Thyroid gland (tissue), 4 donors: ENCODE measurements at regions not wholly inside any gene's neighbourhood (a gene's known extent, or its start where the extent isn't known, plus 50 kb on each side); places are given as distances from the start of the nearest gene placed in this dataset.

Experiments
- DNase-seq, 2 donors: peaks; one replicate each; pipeline ENCODE4 v3.0.0-alpha.2; 2019
- H3K27ac ChIP-seq, 3 donors: fragments of 200-600 bp; sonication (generic); 1 replicate in 2 of 3; 2 replicates in 1 of 3; pipeline ENCODE4 v1.5.1; 2016 to 2019; ENCODE audit warnings: mild to moderate bottlenecking in 1 of 3, moderate library complexity in 1 of 3
- H3K27me3 ChIP-seq: fragments of 200-600 bp; sonication (generic); one replicate; pipeline ENCODE4 v1.5.1; 2019
- H3K36me3 ChIP-seq, 2 donors: fragments of 200-600 bp; sonication (generic); one replicate each; pipeline ENCODE4 v1.5.1; 2016 to 2019
- H3K4me1 ChIP-seq, 2 donors: fragments of 200-600 bp; sonication (generic); one replicate each; pipeline ENCODE4 v1.5.1; 2017 to 2019
- H3K4me3 ChIP-seq, 3 donors: fragments of 200-600 bp; sonication (generic); replicated peaks in 1 of 3; 1 replicate in 2 of 3; 2 replicates in 1 of 3; pipeline ENCODE4 v1.5.1; 2016; ENCODE audit warnings: mild to moderate bottlenecking in 1 of 3
- H3K9me3 ChIP-seq: fragments of 200-600 bp; sonication (generic); one replicate; pipeline ENCODE4 v1.5.1; 2017
- CTCF ChIP-seq, 6 experiments: fragments of 200-600 bp in 3 of 6; fragments of 450-650 bp in 3 of 6; sonication (generic) in 3 of 6; IDR thresholded peaks; one replicate each; pipeline ENCODE4 v1.5.1; 2016 to 2019; ENCODE audit warnings: antibody characterized with exemption in 6 of 6, mild to moderate bottlenecking in 2 of 6, inconsistent platforms in 1 of 6, moderate library complexity in 1 of 6
- POLR2A ChIP-seq, 2 donors: fragments of 450-650 bp; IDR thresholded peaks; one replicate each; pipeline ENCODE4 v1.6.1; 2017; ENCODE audit warnings: antibody characterized with exemption in 2 of 2, mild to moderate bottlenecking in 2 of 2, moderate library complexity in 1 of 2
- WGBS, 2 donors: methylation state at CpG; one replicate each; pipeline ENCODE4 v1.1.5; 2017; 5-methylcytosine and 5-hydroxymethylcytosine counted together
- intact Hi-C: fragments of 100-400 bp; cut with DNase I; formaldehyde crosslinking; loops from one replicate; pipeline ENCODE4 v1.15.1; 2023

DNA sequence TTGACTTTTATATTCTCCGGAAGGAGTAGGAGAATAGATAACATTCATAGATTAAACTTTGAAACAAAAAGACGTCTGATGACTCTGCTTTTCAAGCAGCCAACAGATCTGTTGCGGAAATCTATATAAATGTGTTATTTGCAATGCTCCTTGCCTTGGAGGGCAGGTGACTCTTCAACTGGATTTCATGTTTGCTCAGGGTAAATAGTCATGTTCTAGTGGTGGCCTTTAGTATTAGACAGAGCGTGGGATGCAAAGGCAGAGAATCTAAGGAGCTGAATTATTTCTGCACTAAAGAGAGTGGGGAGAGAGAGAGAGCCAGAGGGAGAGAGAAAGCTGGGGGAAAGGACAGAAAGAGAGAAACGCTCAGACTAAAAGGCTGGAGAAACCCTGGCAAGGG lies 454.3 kb downstream of the AJAP1 start:
- Histone ChIP-seq H3K4me1 (no peaks in the 10 kb centered on the region), H3K4me3 (no peak overlapping the region)

GRCh38 chr1:5105744-5106143 lies 451.3 kb downstream of the AJAP1 start:
- Histone ChIP-seq H3K9me3 (no peaks in the 10 kb centered on the region), H3K4me1 (no peaks in the 10 kb centered on the region), H3K27ac (no peak overlapping the region), H3K36me3 (no peaks in the 10 kb centered on the region), H3K4me3 (no peak overlapping the region), H3K27me3 (no peaks in the 10 kb centered on the region)
- no peak for DNase-seq
- 65 to 73% methylated on average over 2 of the region's 2 CpGs for WGBS, 2 donors
- intact Hi-C loops: no loop called here
- TF ChIP-seq CTCF (IDR thresholded peaks at IDR 0.05) (no peak), POLR2A (IDR thresholded peaks at IDR 0.05) (no peak)

More for the DNA sequence above, 454.3 kb downstream of the AJAP1 start:
- no peaks in the 10 kb centered on the region for H3K9me3 ChIP-seq
- H3K27ac ChIP-seq: no peak overlapping the region
- H3K36me3 ChIP-seq: no peaks in the 10 kb centered on the region
- 69 to 73% methylated on average over 5 of the region's 5 CpGs for WGBS, 2 donors
- intact Hi-C loops: no loop called here
- H3K27me3 ChIP-seq: no peaks in the 10 kb centered on the region
- no peak for DNase-seq
- no peak for TF ChIP-seq CTCF (IDR thresholded peaks at IDR 0.05)
- TF ChIP-seq POLR2A (IDR thresholded peaks at IDR 0.05): no peak

DNA sequence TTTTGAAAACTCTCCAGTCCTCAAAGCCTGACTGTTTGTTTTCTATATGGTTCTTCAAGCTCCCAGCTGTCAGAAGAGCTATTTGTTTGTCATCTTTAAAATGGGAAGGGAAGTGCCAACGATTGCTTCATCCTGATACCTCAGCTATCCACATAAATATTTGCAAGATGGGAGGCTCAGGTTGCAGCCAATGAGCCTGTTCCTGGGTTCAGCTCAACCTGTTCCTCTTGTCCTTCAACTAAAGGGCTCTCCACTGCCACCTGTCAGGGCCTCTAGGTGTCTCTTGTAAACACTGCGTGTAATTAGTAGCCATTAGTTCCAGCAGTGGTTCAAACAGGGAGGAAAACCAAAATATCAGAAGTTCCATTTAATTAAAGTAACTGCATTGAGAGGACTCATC lies 445.1 kb downstream of the AJAP1 start:
- no peaks in the 10 kb centered on the region for H3K36me3 ChIP-seq
- intact Hi-C loops: no loop called here
- no peaks in the 10 kb centered on the region for H3K27me3 ChIP-seq
- WGBS, 2 donors: 16 to 27% methylated on average over 2 of the region's 2 CpGs
- no peaks in the 10 kb centered on the region for H3K9me3 ChIP-seq
- no peak for DNase-seq
- H3K4me3 ChIP-seq: no peak overlapping the region
- H3K27ac ChIP-seq: no peak overlapping the region
- H3K4me1 ChIP-seq: no peaks in the 10 kb centered on the region
- no peak for TF ChIP-seq POLR2A (IDR thresholded peaks at IDR 0.05)
- TF ChIP-seq CTCF (IDR thresholded peaks at IDR 0.05): no peak

DNA sequence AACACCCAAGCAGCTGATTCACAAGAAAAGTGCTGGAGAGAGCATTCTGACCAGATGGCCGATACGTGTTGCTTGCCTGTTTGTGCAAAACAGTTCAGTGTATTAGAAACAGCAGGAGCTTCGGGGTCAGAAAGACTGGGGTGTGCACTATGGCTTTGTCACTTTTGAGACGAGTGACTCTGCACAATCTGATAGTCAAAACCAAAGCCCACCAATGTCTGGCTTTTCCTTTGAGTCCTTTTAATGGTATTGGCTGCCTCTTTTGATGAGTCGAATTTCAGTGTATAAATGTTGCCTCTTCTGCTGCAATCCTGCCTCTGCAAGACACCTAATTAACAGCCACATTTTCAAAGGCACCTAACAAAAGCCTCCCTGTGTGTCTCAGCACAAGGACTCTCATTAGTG lies 444.6 kb downstream of the AJAP1 start:
- H3K27ac ChIP-seq: no peak overlapping the region
- H3K36me3 ChIP-seq: no peaks in the 10 kb centered on the region
- no peaks in the 10 kb centered on the region for H3K4me1 ChIP-seq
- H3K4me3 ChIP-seq: no peak overlapping the region
- no peak for DNase-seq
- WGBS, 2 donors: 67 to 70% methylated on average over 5 of the region's 5 CpGs
- no peak for TF ChIP-seq CTCF (IDR thresholded peaks at IDR 0.05)
- TF ChIP-seq POLR2A (IDR thresholded peaks at IDR 0.05): no peak
- intact Hi-C loops: no loop called here
- H3K27me3 ChIP-seq: no peaks in the 10 kb centered on the region
- no peaks in the 10 kb centered on the region for H3K9me3 ChIP-seq

GRCh38 chr1:5093042-5093441 lies 438.6 kb downstream of the AJAP1 start:
- no peaks in the 10 kb centered on the region for H3K4me1 ChIP-seq
- no peaks in the 10 kb centered on the region for H3K27me3 ChIP-seq
- H3K4me3 ChIP-seq: no peak overlapping the region
- no peak overlapping the region for H3K27ac ChIP-seq
- H3K9me3 ChIP-seq: no peaks in the 10 kb centered on the region
- H3K36me3 ChIP-seq: no peaks in the 10 kb centered on the region
- TF ChIP-seq CTCF (IDR thresholded peaks at IDR 0.05) (no peak), POLR2A (IDR thresholded peaks at IDR 0.05) (no peak)
- 54 to 63% methylated on average over 1 of the region's 1 CpG for WGBS, 2 donors
- no peak for DNase-seq
- intact Hi-C loops: no loop called here
